H9 (cell line): ENCODE measurements at regions not wholly inside any gene's neighbourhood (a gene's known extent, or its start where the extent isn't known, plus 50 kb on each side); places are given as distances from the start of the nearest gene placed in this dataset.

ENCODE experiments used
- DNase-seq: peaks from one replicate; pipeline ENCODE4 v3.0.0-alpha.2; 2017
- H2AFZ ChIP-seq: one replicate; pipeline ENCODE4 v1.6.1; 2013; ENCODE audit warnings: mild to moderate bottlenecking, low read length, control low read depth, moderate library complexity
- H2AK5ac ChIP-seq: 2 replicates; pipeline ENCODE4 v1.6.1; 2013; ENCODE audit warnings: low read length, control low read depth, mixed read lengths; ENCODE audit not compliant: insufficient read length
- H2BK120ac ChIP-seq: one replicate; pipeline ENCODE4 v1.6.1; 2013; ENCODE audit warnings: low read depth, mild to moderate bottlenecking, low read length, control low read depth, inconsistent platforms; ENCODE audit not compliant: poor library complexity, severe bottlenecking
- H2BK12ac ChIP-seq: 2 replicates; pipeline ENCODE4 v1.6.1; 2013; ENCODE audit warnings: low read length, control low read depth, mixed read lengths, low read depth; ENCODE audit not compliant: insufficient read length
- H2BK15ac ChIP-seq: 2 replicates; pipeline ENCODE4 v1.6.1; 2013; ENCODE audit warnings: low read depth, low read length, control low read depth
- H2BK20ac ChIP-seq: one replicate; pipeline ENCODE4 v1.6.1; 2013; ENCODE audit warnings: low read depth, mild to moderate bottlenecking, low read length, control low read depth, inconsistent platforms; ENCODE audit not compliant: poor library complexity, severe bottlenecking
- H2BK5ac ChIP-seq: 2 replicates; pipeline ENCODE4 v1.6.1; 2013; ENCODE audit warnings: low read length, control low read depth, mixed read lengths; ENCODE audit not compliant: insufficient read length
- H3K14ac ChIP-seq: 2 replicates; pipeline ENCODE4 v1.6.1; 2013; ENCODE audit warnings: low read length, control low read depth; ENCODE audit not compliant: insufficient read depth
- H3K18ac ChIP-seq: 2 replicates; pipeline ENCODE4 v1.6.1; 2013; ENCODE audit warnings: low read depth, mild to moderate bottlenecking, mixed read lengths, low read length, control low read depth; ENCODE audit not compliant: insufficient read length
- H3K23ac ChIP-seq: 2 replicates; pipeline ENCODE4 v1.6.1; 2013; ENCODE audit warnings: low read length, control low read depth, mixed read lengths, low read depth; ENCODE audit not compliant: insufficient read length
- H3K23me2 ChIP-seq: 2 replicates; pipeline ENCODE4 v1.6.1; 2013; ENCODE audit warnings: low read depth, mild to moderate bottlenecking, mixed read lengths, low read length, control low read depth; ENCODE audit not compliant: insufficient read length, poor library complexity, severe bottlenecking
- H3K27ac ChIP-seq: 2 replicates; pipeline ENCODE4 v1.5.1; 2013; ENCODE audit warnings: low read length, control low read depth, mixed read lengths, low read depth; ENCODE audit not compliant: insufficient read length
- H3K27me3 ChIP-seq: 2 replicates; pipeline ENCODE4 v1.6.1; 2013; ENCODE audit warnings: low read length, control low read depth, inconsistent platforms; ENCODE audit not compliant: insufficient read depth
- H3K4ac ChIP-seq: 2 replicates; pipeline ENCODE4 v1.6.1; 2013; ENCODE audit warnings: low read depth, mild to moderate bottlenecking, control low read depth, inconsistent platforms, low read length, moderate library complexity
- H3K4me1 ChIP-seq: 2 replicates; pipeline ENCODE4 v1.6.1; 2013; ENCODE audit warnings: low read length, control low read depth, inconsistent platforms; ENCODE audit not compliant: insufficient read depth
- H3K4me2 ChIP-seq: 2 replicates; pipeline ENCODE4 v1.6.1; 2013; ENCODE audit warnings: low read length, control low read depth, mixed read lengths; ENCODE audit not compliant: insufficient read length, insufficient read depth
- H3K56ac ChIP-seq: 2 replicates; pipeline ENCODE4 v1.6.1; 2013; ENCODE audit warnings: low read depth, mild to moderate bottlenecking, mixed read lengths, low read length, control low read depth; ENCODE audit not compliant: insufficient read length
- H3K79me1 ChIP-seq: 2 replicates; pipeline ENCODE4 v1.6.1; 2013; ENCODE audit warnings: low read depth, mild to moderate bottlenecking, moderate library complexity, low read length, control low read depth, inconsistent platforms; ENCODE audit not compliant: insufficient read depth, poor library complexity, severe bottlenecking
- H3K79me2 ChIP-seq: 2 replicates; pipeline ENCODE4 v1.6.1; 2013; ENCODE audit warnings: low read length, control low read depth, inconsistent platforms; ENCODE audit not compliant: insufficient read depth
- H3K9ac ChIP-seq: 2 replicates; pipeline ENCODE4 v1.6.1; 2013; ENCODE audit warnings: low read length, control low read depth, mixed read lengths; ENCODE audit not compliant: insufficient read length; ENCODE audit errors: extremely low read depth
- H3K9me3 ChIP-seq: one replicate; pipeline ENCODE4 v1.6.1; 2013; ENCODE audit warnings: low read depth, low read length, inconsistent platforms; ENCODE audit not compliant: control insufficient read depth
- H3T11ph ChIP-seq: one replicate; pipeline ENCODE4 v1.6.1; 2013; ENCODE audit warnings: mild to moderate bottlenecking, low read length, control low read depth, inconsistent platforms
- H4K20me1 ChIP-seq: one replicate; pipeline ENCODE4 v1.6.1; 2013; ENCODE audit not compliant: control insufficient read depth, insufficient read length, insufficient read depth
- H4K5ac ChIP-seq: 2 replicates; pipeline ENCODE4 v1.6.1; 2013; ENCODE audit warnings: low read depth, mild to moderate bottlenecking, mixed read lengths, low read length, control low read depth; ENCODE audit not compliant: insufficient read length
- H4K8ac ChIP-seq: replicated peaks from 2 replicates; pipeline ENCODE4 v1.6.1; 2013; ENCODE audit warnings: low read length, control low read depth, mixed read lengths, low read depth; ENCODE audit not compliant: insufficient read length
- H4K91ac ChIP-seq: 2 replicates; pipeline ENCODE4 v1.6.1; 2013; ENCODE audit warnings: low read depth, mild to moderate bottlenecking, moderate library complexity, mixed read lengths, low read length, control low read depth; ENCODE audit not compliant: insufficient read length
- H3K27ac Mint-ChIP-seq, 3 experiments: 2 replicates in 2 of 3; 3 replicates in 1 of 3; pipeline ENCODE4 v1.8.0; 2020 to 2021; ENCODE audit warnings: mixed read lengths in 3 of 3, mild to moderate bottlenecking in 1 of 3, moderate library complexity in 1 of 3
- H3K27me3 Mint-ChIP-seq: 2 replicates; pipeline ENCODE4 v1.8.0; 2021; ENCODE audit warnings: low read depth, mild to moderate bottlenecking, moderate library complexity, mixed read lengths
- H3K36me3 Mint-ChIP-seq, 3 experiments: 2 replicates in 2 of 3; 3 replicates in 1 of 3; pipeline ENCODE4 v1.8.0; 2020 to 2021; ENCODE audit warnings: low read depth in 3 of 3, mixed read lengths in 3 of 3; ENCODE audit not compliant: insufficient read depth in 1 of 3
- H3K4me1 Mint-ChIP-seq, 2 experiments: 2 replicates each; pipeline ENCODE4 v1.8.0; 2020; ENCODE audit warnings: mixed read lengths in 2 of 2
- H3K4me3 Mint-ChIP-seq, 2 experiments: 2 replicates in 1 of 2; 3 replicates in 1 of 2; pipeline ENCODE4 v1.8.0; 2020 to 2021; ENCODE audit warnings: mild to moderate bottlenecking in 2 of 2, mixed read lengths in 2 of 2, moderate library complexity in 1 of 2
- H3K9me3 Mint-ChIP-seq, 2 experiments: 2 replicates in 1 of 2; 3 replicates in 1 of 2; pipeline ENCODE4 v1.8.0; 2020; ENCODE audit warnings: mild to moderate bottlenecking in 2 of 2, mixed read lengths in 2 of 2, moderate library complexity in 1 of 2
- CTCF ChIP-seq: fragments of 200-600 bp; sonication (generic); conservative IDR thresholded peaks from 3 replicates; pipeline ENCODE4 v1.8.0; 2021; ENCODE audit warnings: antibody characterized with exemption, mild to moderate bottlenecking

- no peak overlapping the region for H3K4me2 ChIP-seq
- H3K18ac ChIP-seq = no peak overlapping the region
- no peak overlapping the region for H3K27ac ChIP-seq
- no peak overlapping the region for H3K9ac ChIP-seq
- Mint-ChIP-seq H3K36me3 (no peaks in the 10 kb centered on the region; a peak in 1 of 7 replicates), H3K9me3 (peaks cover 3 to 6% of the 10 kb centered on the region in 2 experiments; a peak in 3 of 5 replicates), H3K27me3 (no peaks in the 10 kb centered on the region), H3K4me3 (no peak overlapping the region), H3K27ac (no peak overlapping the region), H3K4me1 (no peaks in the 10 kb centered on the region)
- no peak overlapping the region for H2BK15ac ChIP-seq
- no peak overlapping the region for H2BK5ac ChIP-seq
- TF ChIP-seq CTCF = no peak
- H3K27me3 ChIP-seq = no peaks in the 10 kb centered on the region
- H3K79me2 ChIP-seq = no peaks in the 10 kb centered on the region
- no peak overlapping the region for H3K23ac ChIP-seq
- no peak overlapping the region for H4K5ac ChIP-seq
- H2AK5ac ChIP-seq = no peak overlapping the region
- H2AFZ ChIP-seq = no peak overlapping the region
- no peak overlapping the region for H3K4ac ChIP-seq
- H3K4me1 ChIP-seq = no peaks in the 10 kb centered on the region
- no peaks in the 10 kb centered on the region for H3K23me2 ChIP-seq
- H3T11ph ChIP-seq = no peak overlapping the region
- H2BK12ac ChIP-seq = no peak overlapping the region
- no peaks in the 10 kb centered on the region for H4K20me1 ChIP-seq
- H3K9me3 ChIP-seq = no peaks in the 10 kb centered on the region
- H4K8ac ChIP-seq = no peak overlapping the region
- no peak overlapping the region for H3K56ac ChIP-seq
- DNase-seq = no peak
- H2BK120ac ChIP-seq = no peak overlapping the region
- H2BK20ac ChIP-seq = no peak overlapping the region
- no peak overlapping the region for H3K14ac ChIP-seq
- H4K91ac ChIP-seq = no peak overlapping the region
- H3K79me1 ChIP-seq = no peaks in the 10 kb centered on the region
Observed at GRCh38 chr7:110413038-110413437, 677.9 kb upstream of the LRRN3 start.
